DOHH2 (cell line): ENCODE measurements at regions not wholly inside any gene's neighbourhood (a gene's known extent, or its start where the extent isn't known, plus 50 kb on each side); places are given as distances from the start of the nearest gene placed in this dataset.

Experiments used
- CTCF ChIP-seq: fragments of 200-600 bp; sonication (generic); IDR thresholded peaks from one replicate; pipeline ENCODE4 v1.5.1; 2014; ENCODE audit warnings: antibody characterized with exemption, mild to moderate bottlenecking, low read depth, low read length; ENCODE audit not compliant: poor library complexity, severe bottlenecking
- EZH2phosphoT487 ChIP-seq: fragments of 200-600 bp; sonication (generic); IDR thresholded peaks from 2 replicates; pipeline ENCODE4 v1.6.1; 2017; ENCODE audit warnings: borderline replicate concordance, mild to moderate bottlenecking, antibody characterized with exemption, low read length, moderate library complexity, mixed read lengths

GRCh38 chr2:192539306-192539705 lies 344.6 kb upstream of the TMEFF2 start:
- TF ChIP-seq CTCF: no peak
- TF ChIP-seq EZH2phosphoT487: no peak
